Gastroesophageal sphincter (tissue), 4 donors: ENCODE measurements at regions not wholly inside any gene's neighbourhood (a gene's known extent, or its start where the extent isn't known, plus 50 kb on each side); places are given as distances from the start of the nearest gene placed in this dataset.

Source experiments
- ATAC-seq: fragments of 150-250 bp; one replicate; pipeline ENCODE4 v1.9.1; 2016; ENCODE audit warnings: mild to moderate bottlenecking, moderate library complexity
- H3K27ac ChIP-seq, 4 donors: fragments of 200-600 bp; sonication (generic) in 3 of 4; 1 replicate in 3 of 4; 2 replicates in 1 of 4; pipeline ENCODE4 v1.5.1; 2016 to 2019
- H3K27me3 ChIP-seq: fragments of 200-600 bp; sonication (generic); one replicate; pipeline ENCODE4 v1.5.1; 2019
- H3K36me3 ChIP-seq, 2 donors: fragments of 200-600 bp; sonication (generic); one replicate each; pipeline ENCODE4 v1.5.1; 2019; ENCODE audit warnings: control low read depth in 1 of 2
- H3K4me1 ChIP-seq, 3 donors: fragments of 200-600 bp; sonication (generic); 1 replicate in 2 of 3; 2 replicates in 1 of 3; pipeline ENCODE4 v1.5.1; 2016 to 2019; ENCODE audit warnings: control low read depth in 2 of 3
- H3K4me3 ChIP-seq, 2 donors: fragments of 200-600 bp; sonication (generic); one replicate each; pipeline ENCODE4 v1.5.1; 2019; ENCODE audit warnings: mild to moderate bottlenecking in 1 of 2, moderate library complexity in 1 of 2
- H3K9me3 ChIP-seq, 3 donors: fragments of 200-600 bp; sonication (generic); one replicate each; pipeline ENCODE4 v1.5.1; 2017 to 2019; ENCODE audit warnings: control low read depth in 2 of 3
- CTCF ChIP-seq, 4 experiments: fragments of 200-600 bp in 2 of 4; fragments of 450-650 bp in 2 of 4; sonication (generic) in 1 of 4; IDR thresholded peaks; one replicate each; pipeline ENCODE4 v1.5.1; 2017 to 2019; ENCODE audit warnings: antibody characterized with exemption in 4 of 4, mild to moderate bottlenecking in 2 of 4, moderate library complexity in 2 of 4
- EP300 ChIP-seq: sonication (generic); formaldehyde crosslinking; IDR thresholded peaks from one replicate; pipeline ENCODE4 v1.6.1; 2017; ENCODE audit warnings: antibody characterized with exemption, mild to moderate bottlenecking
- POLR2A ChIP-seq, 2 donors: fragments of 450-650 bp; IDR thresholded peaks; one replicate each; pipeline ENCODE4 v1.6.1; 2017; ENCODE audit warnings: antibody characterized with exemption in 2 of 2, mild to moderate bottlenecking in 2 of 2, moderate library complexity in 1 of 2
- POLR2AphosphoS5 ChIP-seq: sonication (generic); formaldehyde crosslinking; IDR thresholded peaks from one replicate; pipeline ENCODE4 v1.6.1; 2017; ENCODE audit warnings: antibody characterized with exemption
- WGBS, 2 donors: methylation state at CpG; one replicate each; pipeline ENCODE4 v1.1.5; 2018; ENCODE audit warnings: low coverage in 1 of 2; 5-methylcytosine and 5-hydroxymethylcytosine counted together

- no peak for ATAC-seq
- no peaks in the 10 kb centered on the region for H3K36me3 ChIP-seq
- TF ChIP-seq POLR2A (IDR thresholded peaks at IDR 0.05), result no peak
- no peak for TF ChIP-seq POLR2AphosphoS5
- TF ChIP-seq CTCF (IDR thresholded peaks at IDR 0.05), result no peak
- TF ChIP-seq EP300, result no peak
- no peaks in the 10 kb centered on the region for H3K9me3 ChIP-seq
- no peak overlapping the region for H3K27ac ChIP-seq
- no peak overlapping the region for H3K4me3 ChIP-seq
- no peaks in the 10 kb centered on the region for H3K27me3 ChIP-seq
- peaks cover 0 to 4% (median 0%) of the 10 kb centered on the region in 3 donors for H3K4me1 ChIP-seq
- WGBS, 2 donors, result 71% methylated on average over 10 to 13 of the region's 13 CpGs
Observed at GRCh38 chr10:28382525-28383269, 79.8 kb upstream of the MPP7 start.

GRCh38 chr10:28384557-28384956 is 81.7 kb upstream of the MPP7 start:
- no peak for TF ChIP-seq POLR2AphosphoS5
- TF ChIP-seq POLR2A (IDR thresholded peaks at IDR 0.05), result no peak
- no peak for TF ChIP-seq EP300
- no peak for TF ChIP-seq CTCF (IDR thresholded peaks at IDR 0.05)
- H3K36me3 ChIP-seq, result no peaks in the 10 kb centered on the region
- 97 to 100% methylated on average over 2 of the region's 2 CpGs for WGBS, 2 donors
- peaks cover 0 to 4% (median 0%) of the 10 kb centered on the region in 3 donors for H3K4me1 ChIP-seq
- no peaks in the 10 kb centered on the region for H3K9me3 ChIP-seq
- no peak overlapping the region for H3K27ac ChIP-seq
- H3K4me3 ChIP-seq, result no peak overlapping the region
- ATAC-seq, result no peak
- no peaks in the 10 kb centered on the region for H3K27me3 ChIP-seq

- no peak overlapping the region for H3K4me3 ChIP-seq
- 79 to 85% methylated on average over 5 to 6 of the region's 6 CpGs for WGBS, 2 donors
- no peaks in the 10 kb centered on the region for H3K9me3 ChIP-seq
- H3K36me3 ChIP-seq, result no peaks in the 10 kb centered on the region
- H3K27me3 ChIP-seq, result no peaks in the 10 kb centered on the region
- no peak overlapping the region for H3K27ac ChIP-seq
- TF ChIP-seq POLR2A (IDR thresholded peaks at IDR 0.05), result no peak
- TF ChIP-seq POLR2AphosphoS5, result no peak
- no peak for TF ChIP-seq EP300
- no peak for TF ChIP-seq CTCF (IDR thresholded peaks at IDR 0.05)
- ATAC-seq, result no peak
- peaks cover 0 to 4% (median 0%) of the 10 kb centered on the region in 3 donors for H3K4me1 ChIP-seq
Observed at GRCh38 chr10:28385748-28386502, 83.1 kb upstream of the MPP7 start.

GRCh38 chr10:28386503-28386868 is 83.6 kb upstream of the MPP7 start:
- H3K4me1 ChIP-seq, result peaks cover 0 to 1% (median 0%) of the 10 kb centered on the region in 3 donors
- H3K27ac ChIP-seq, result no peak overlapping the region
- WGBS, 2 donors, result 55 to 84% methylated on average over 2 to 4 of the region's 4 CpGs
- no peaks in the 10 kb centered on the region for H3K36me3 ChIP-seq
- no peak for ATAC-seq
- no peaks in the 10 kb centered on the region for H3K27me3 ChIP-seq
- TF ChIP-seq CTCF (IDR thresholded peaks at IDR 0.05) (no peak), POLR2A (IDR thresholded peaks at IDR 0.05) (no peak), POLR2AphosphoS5 (no peak), EP300 (no peak)
- H3K9me3 ChIP-seq, result no peaks in the 10 kb centered on the region
- H3K4me3 ChIP-seq, result no peak overlapping the region

GRCh38 chr10:28387140-28387539 is 84.3 kb upstream of the MPP7 start:
- TF ChIP-seq POLR2A (IDR thresholded peaks at IDR 0.05), result no peak
- no peak for TF ChIP-seq POLR2AphosphoS5
- TF ChIP-seq CTCF (IDR thresholded peaks at IDR 0.05), result no peak
- TF ChIP-seq EP300, result no peak
- WGBS, 2 donors, result 92% methylated on average over 6 of the region's 7 CpGs
- H3K9me3 ChIP-seq, result no peaks in the 10 kb centered on the region
- H3K27me3 ChIP-seq, result no peaks in the 10 kb centered on the region
- no peaks in the 10 kb centered on the region for H3K4me1 ChIP-seq
- H3K36me3 ChIP-seq, result no peaks in the 10 kb centered on the region
- H3K27ac ChIP-seq, result no peak overlapping the region
- ATAC-seq, result no peak
- H3K4me3 ChIP-seq, result no peak overlapping the region
